ENCODE measurements at regions not wholly inside any gene's neighbourhood (a gene's known extent, or its start where the extent isn't known, plus 50 kb on each side); places are given as distances from the start of the nearest gene placed in this dataset.

DNA sequence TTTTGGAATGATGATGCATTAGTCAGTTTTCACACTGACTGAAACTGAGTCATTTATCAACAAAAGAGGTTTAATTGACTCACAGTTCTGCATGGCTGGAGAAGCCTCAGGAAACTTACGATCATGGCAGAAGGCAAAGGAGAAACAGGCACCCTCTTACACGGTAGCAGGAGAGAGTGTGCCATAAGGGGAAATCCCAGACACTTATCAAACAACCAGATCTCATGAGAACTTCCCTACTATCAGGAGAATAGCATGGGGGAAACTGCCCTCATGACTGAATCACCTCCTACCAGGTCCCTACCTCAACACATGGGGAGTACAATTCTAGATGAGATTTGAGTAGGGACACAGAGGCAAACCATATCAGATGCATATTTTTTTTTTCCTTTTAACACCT is 504.5 kb upstream of the VRK2 start:
- TF ChIP-seq EZH2 (IDR thresholded peaks at IDR 0.05; ENCODE audit: insufficient read depth, poor library complexity, severe bottlenecking) (no peak), EZH2phosphoT487 (IDR thresholded peaks at IDR 0.05; ENCODE audit: insufficient read depth, low read depth) (no peak)

Measured in GM23248 (cell line).